ENCODE measurements at regions not wholly inside any gene's neighbourhood (a gene's known extent, or its start where the extent isn't known, plus 50 kb on each side); places are given as distances from the start of the nearest gene placed in this dataset.

GRCh38 chr13:106689906-106690305, 122.0 kb upstream of the ARGLU1 start:
- no peak for TF ChIP-seq CTCF (IDR thresholded peaks at IDR 0.05; ENCODE audit: low read depth, low read length)

GRCh38 chr13:106688940-106689339, 121.0 kb upstream of the ARGLU1 start:
- no peaks in the 10 kb centered on the region for H3K9me3 ChIP-seq (ENCODE audit: control insufficient read depth, insufficient read depth, low read length)
- H3K4me3 ChIP-seq (ENCODE audit: low read depth, low read length): no peak overlapping the region
- no peak for TF ChIP-seq CTCF (IDR thresholded peaks at IDR 0.05; ENCODE audit: low read depth, low read length)
- ChIA-PET POLR2A (no interaction called here), CTCF (interaction anchor here (1.0 kb wide), 1 partner anchor 68 kb away, joined by 3 read pairs; no protein-coding TSS in a partner anchor)
- H3K27me3 ChIP-seq (ENCODE audit: control insufficient read depth, insufficient read depth, low read length): no peaks in the 10 kb centered on the region
- no peak for DNase-seq (ENCODE audit: low read depth, low spot score)
- no peak overlapping the region for H3K27ac ChIP-seq (ENCODE audit: low read depth, low read length)

More at GRCh38 chr13:106689906-106690305, 122.0 kb upstream of the ARGLU1 start:
- H3K27me3 ChIP-seq (ENCODE audit: control insufficient read depth, insufficient read depth, low read length): no peaks in the 10 kb centered on the region
- POLR2A ChIA-PET: no interaction called here
- CTCF ChIA-PET: no interaction called here
- no peak overlapping the region for H3K4me3 ChIP-seq (ENCODE audit: low read depth, low read length)
- no peak for DNase-seq (ENCODE audit: low read depth, low spot score)
- H3K27ac ChIP-seq (ENCODE audit: low read depth, low read length): no peak overlapping the region
- H3K9me3 ChIP-seq (ENCODE audit: control insufficient read depth, insufficient read depth, low read length): no peaks in the 10 kb centered on the region

- ChIA-PET CTCF (no interaction called here), POLR2A (no interaction called here)
- no peak for TF ChIP-seq CTCF (IDR thresholded peaks at IDR 0.05; ENCODE audit: low read depth, low read length)
- DNase-seq (ENCODE audit: low read depth, low spot score): no peak
- Histone ChIP-seq H3K4me3 (ENCODE audit: low read depth, low read length) (no peak overlapping the region), H3K27ac (ENCODE audit: low read depth, low read length) (no peak overlapping the region), H3K27me3 (ENCODE audit: control insufficient read depth, insufficient read depth, low read length) (no peaks in the 10 kb centered on the region), H3K9me3 (ENCODE audit: control insufficient read depth, insufficient read depth, low read length) (no peaks in the 10 kb centered on the region)
Measured at GRCh38 chr13:106686163-106686562, 118.2 kb upstream of the ARGLU1 start.

- no peaks in the 10 kb centered on the region for H3K27me3 ChIP-seq (ENCODE audit: control insufficient read depth, insufficient read depth, low read length)
- CTCF ChIA-PET: no interaction called here
- TF ChIP-seq CTCF (IDR thresholded peaks at IDR 0.05; ENCODE audit: low read depth, low read length): no peak
- DNase-seq (ENCODE audit: low read depth, low spot score): no peak
- H3K27ac ChIP-seq (ENCODE audit: low read depth, low read length): no peak overlapping the region
- H3K9me3 ChIP-seq (ENCODE audit: control insufficient read depth, insufficient read depth, low read length): no peaks in the 10 kb centered on the region
- POLR2A ChIA-PET: no interaction called here
- no peak overlapping the region for H3K4me3 ChIP-seq (ENCODE audit: low read depth, low read length)
Measured at GRCh38 chr13:106685143-106685542, 117.2 kb upstream of the ARGLU1 start.

DNA sequence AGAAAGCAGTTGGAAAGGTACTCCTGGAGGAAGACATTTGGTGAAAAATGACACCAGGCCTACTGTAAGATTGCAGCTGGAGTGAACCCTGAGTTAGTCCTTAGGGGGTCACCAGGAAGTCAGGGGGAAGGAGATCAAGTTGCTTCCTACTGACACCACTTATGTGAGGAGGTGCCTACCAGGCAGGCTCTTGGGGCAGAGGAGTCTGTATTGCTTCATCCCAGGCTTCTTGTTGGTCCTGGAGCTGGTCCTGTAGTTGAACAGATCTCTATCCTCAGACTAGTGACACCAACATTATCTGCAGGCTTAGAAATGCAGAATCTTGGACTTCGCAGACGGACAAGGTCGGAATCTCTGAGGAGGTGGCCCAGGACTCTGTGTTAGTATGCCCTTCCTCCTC, 116.0 kb upstream of the ARGLU1 start:
- no peaks in the 10 kb centered on the region for H3K9me3 ChIP-seq (ENCODE audit: control insufficient read depth, insufficient read depth, low read length)
- no peak for TF ChIP-seq CTCF (IDR thresholded peaks at IDR 0.05; ENCODE audit: low read depth, low read length)
- CTCF ChIA-PET: no interaction called here
- POLR2A ChIA-PET: no interaction called here
- no peak for DNase-seq (ENCODE audit: low read depth, low spot score)
- no peak overlapping the region for H3K4me3 ChIP-seq (ENCODE audit: low read depth, low read length)
- H3K27me3 ChIP-seq (ENCODE audit: control insufficient read depth, insufficient read depth, low read length): no peaks in the 10 kb centered on the region
- H3K27ac ChIP-seq (ENCODE audit: low read depth, low read length): no peak overlapping the region
